Tibial nerve (tissue), 4 donors: ENCODE measurements at regions not wholly inside any gene's neighbourhood (a gene's known extent, or its start where the extent isn't known, plus 50 kb on each side); places are given as distances from the start of the nearest gene placed in this dataset.

Experiments used
- DNase-seq, 2 donors: peaks; one replicate each; pipeline ENCODE4 v3.0.0-alpha.2; 2019; ENCODE audit warnings: low spot score in 2 of 2
- H3K27ac ChIP-seq, 4 donors: fragments of 200-600 bp; sonication (generic) in 3 of 4; one replicate each; pipeline ENCODE4 v1.5.1; 2017 to 2019; ENCODE audit warnings: mild to moderate bottlenecking in 1 of 4
- H3K27me3 ChIP-seq, 2 donors: fragments of 200-600 bp; sonication (generic) in 1 of 2; one replicate each; pipeline versions ENCODE4 v1.5.1 to v1.6.0; 2017 to 2019
- H3K36me3 ChIP-seq, 3 donors: fragments of 200-600 bp; sonication (generic); one replicate each; pipeline ENCODE4 v1.5.1; 2018 to 2019
- H3K4me1 ChIP-seq, 4 donors: fragments of 200-600 bp; sonication (generic) in 3 of 4; one replicate each; pipeline ENCODE4 v1.5.1; 2017 to 2019
- H3K4me3 ChIP-seq, 4 donors: fragments of 200-600 bp; sonication (generic) in 3 of 4; one replicate each; pipeline ENCODE4 v1.5.1; 2017 to 2019; ENCODE audit warnings: mild to moderate bottlenecking in 1 of 4, moderate library complexity in 1 of 4
- H3K9me3 ChIP-seq, 4 donors: fragments of 200-600 bp; sonication (generic) in 3 of 4; one replicate each; pipeline ENCODE4 v1.5.1; 2017 to 2019
- CTCF ChIP-seq, 5 experiments: fragments of 200-600 bp in 3 of 5; fragments of 450-650 bp in 2 of 5; sonication (generic) in 3 of 5; IDR thresholded peaks; one replicate each; pipeline ENCODE4 v1.5.1; 2016 to 2019; ENCODE audit warnings: antibody characterized with exemption in 5 of 5, mild to moderate bottlenecking in 3 of 5, moderate library complexity in 2 of 5
- EP300 ChIP-seq, 2 donors: sonication (generic); formaldehyde crosslinking; IDR thresholded peaks; one replicate each; pipeline ENCODE4 v1.6.1; 2017; ENCODE audit warnings: antibody characterized with exemption in 2 of 2, mild to moderate bottlenecking in 1 of 2
- POLR2A ChIP-seq, 2 donors: fragments of 450-650 bp; IDR thresholded peaks; one replicate each; pipeline ENCODE4 v1.6.1; 2017; ENCODE audit warnings: antibody characterized with exemption in 2 of 2, mild to moderate bottlenecking in 2 of 2, moderate library complexity in 2 of 2
- WGBS, 2 donors: methylation state at CpG; one replicate each; pipeline ENCODE4 v1.1.5; 2018; 5-methylcytosine and 5-hydroxymethylcytosine counted together

GRCh38 chr5:72693546-72694205 is 122.8 kb upstream of the TNPO1 start:
- no peaks in the 10 kb centered on the region for H3K27me3 ChIP-seq
- no peak for DNase-seq
- no peak for TF ChIP-seq EP300 (IDR thresholded peaks at IDR 0.05)
- no peak for TF ChIP-seq CTCF (IDR thresholded peaks at IDR 0.05)
- TF ChIP-seq POLR2A (IDR thresholded peaks at IDR 0.05) = no peak
- peaks cover 0 to 10% (median 0%) of the 10 kb centered on the region in 4 donors for H3K4me1 ChIP-seq
- no peak overlapping the region for H3K4me3 ChIP-seq
- WGBS, 2 donors = 49 to 51% methylated on average over 5 of the region's 5 CpGs
- no peaks in the 10 kb centered on the region for H3K36me3 ChIP-seq
- no peaks in the 10 kb centered on the region for H3K9me3 ChIP-seq
- no peak overlapping the region for H3K27ac ChIP-seq

- Histone ChIP-seq H3K9me3 (no peaks in the 10 kb centered on the region), H3K27ac (no peak overlapping the region), H3K27me3 (no peaks in the 10 kb centered on the region), H3K36me3 (no peaks in the 10 kb centered on the region), H3K4me1 (peaks cover 0 to 10% (median 0%) of the 10 kb centered on the region in 4 donors), H3K4me3 (no peak overlapping the region)
- DNase-seq = no peak
- 58 to 61% methylated on average over 9 of the region's 9 CpGs for WGBS, 2 donors
- TF ChIP-seq POLR2A (IDR thresholded peaks at IDR 0.05) (no peak), CTCF (IDR thresholded peaks at IDR 0.05) (no peak), EP300 (IDR thresholded peaks at IDR 0.05) (no peak)
Measured at GRCh38 chr5:72692651-72693442, 123.6 kb upstream of the TNPO1 start.

- DNase-seq = no peak
- H3K4me1 ChIP-seq = peaks cover 0 to 10% (median 0%) of the 10 kb centered on the region in 4 donors
- H3K27me3 ChIP-seq = no peaks in the 10 kb centered on the region
- H3K27ac ChIP-seq = no peak overlapping the region
- no peaks in the 10 kb centered on the region for H3K36me3 ChIP-seq
- no peak for TF ChIP-seq EP300 (IDR thresholded peaks at IDR 0.05)
- TF ChIP-seq CTCF (IDR thresholded peaks at IDR 0.05) = no peak
- no peak for TF ChIP-seq POLR2A (IDR thresholded peaks at IDR 0.05)
- 41 to 59% methylated on average over 4 of the region's 4 CpGs for WGBS, 2 donors
- H3K9me3 ChIP-seq = no peaks in the 10 kb centered on the region
- H3K4me3 ChIP-seq = no peak overlapping the region
Measured at GRCh38 chr5:72692231-72692637, 124.2 kb upstream of the TNPO1 start.

DNA sequence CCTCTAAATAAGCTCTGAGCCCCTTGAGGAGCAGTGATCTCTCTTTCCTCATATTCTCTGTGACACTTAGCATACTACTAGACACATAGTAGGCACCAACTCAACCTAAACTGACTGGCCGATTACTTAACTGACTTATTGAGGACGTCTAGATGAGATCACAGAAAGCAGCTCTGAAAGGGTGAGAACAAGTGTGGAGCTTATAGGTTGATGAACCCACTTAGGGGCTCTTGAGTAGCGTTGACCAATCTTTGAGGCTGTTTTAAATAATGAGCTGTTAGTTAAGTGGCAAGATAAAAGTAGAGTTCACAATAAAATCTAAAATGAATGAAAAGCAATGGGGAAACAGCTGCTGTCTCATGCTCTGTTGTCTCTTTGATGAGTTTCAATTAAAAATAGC is 124.7 kb upstream of the TNPO1 start:
- Histone ChIP-seq H3K27ac (no peak overlapping the region), H3K27me3 (no peaks in the 10 kb centered on the region), H3K4me3 (no peak overlapping the region), H3K4me1 (peaks cover 0 to 10% (median 0%) of the 10 kb centered on the region in 4 donors), H3K36me3 (no peaks in the 10 kb centered on the region), H3K9me3 (no peaks in the 10 kb centered on the region)
- TF ChIP-seq POLR2A (IDR thresholded peaks at IDR 0.05) (no peak), EP300 (IDR thresholded peaks at IDR 0.05) (no peak), CTCF (IDR thresholded peaks at IDR 0.05) (no peak)
- whole genome bisulfite sequencing, 2 donors = 50 to 57% methylated on average over 3 of the region's 3 CpGs
- DNase-seq = no peak

DNA sequence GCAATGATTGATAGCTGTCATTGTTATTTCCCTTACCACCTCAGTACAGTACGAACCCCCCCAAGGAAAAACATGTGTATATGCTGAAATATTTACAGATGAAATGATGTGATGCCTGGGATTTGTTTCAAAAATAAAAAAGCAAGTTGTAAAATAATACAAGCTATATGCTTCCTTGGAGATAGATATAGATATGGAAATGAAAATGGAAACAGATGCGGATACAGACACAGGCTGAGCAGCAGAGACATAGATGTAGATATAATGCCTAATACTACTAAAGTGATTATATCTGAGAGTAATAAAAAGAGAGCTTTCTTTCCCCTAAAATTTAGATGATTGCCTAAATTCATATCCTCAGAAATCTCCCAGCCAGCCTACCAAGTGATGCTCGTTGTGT is 127.5 kb upstream of the TNPO1 start:
- TF ChIP-seq CTCF (IDR thresholded peaks at IDR 0.05) (no peak), EP300 (IDR thresholded peaks at IDR 0.05) (no peak), POLR2A (IDR thresholded peaks at IDR 0.05) (no peak)
- WGBS, 2 donors = 88 to 90% methylated on average over 3 of the region's 3 CpGs
- Histone ChIP-seq H3K4me1 (peaks cover 0 to 10% (median 0%) of the 10 kb centered on the region in 4 donors), H3K36me3 (no peaks in the 10 kb centered on the region), H3K27me3 (no peaks in the 10 kb centered on the region), H3K9me3 (no peaks in the 10 kb centered on the region), H3K27ac (no peak overlapping the region), H3K4me3 (no peak overlapping the region)
- no peak for DNase-seq
